ENCODE measurements at regions not wholly inside any gene's neighbourhood (a gene's known extent, or its start where the extent isn't known, plus 50 kb on each side); places are given as distances from the start of the nearest gene placed in this dataset.

DNA sequence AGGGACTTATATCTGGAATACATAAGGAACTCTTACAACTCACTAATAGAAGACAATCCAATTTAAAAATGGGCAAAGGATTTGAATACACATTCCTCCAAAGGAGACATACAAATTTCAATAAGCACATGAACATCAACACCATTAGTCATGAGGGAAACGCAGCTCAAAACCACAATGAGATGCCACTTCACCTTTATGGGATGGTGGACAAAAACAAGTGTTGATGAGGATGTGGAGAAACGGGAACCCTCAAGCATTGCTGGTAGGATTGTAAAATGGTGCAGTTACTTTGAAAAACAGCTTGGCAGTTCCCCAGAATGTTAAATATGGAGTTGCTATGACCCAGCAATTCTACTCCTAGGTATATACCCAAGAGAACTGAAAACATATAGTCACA, 72.7 kb upstream of the IER5L start:
- DNase-seq (ENCODE audit: low spot score): peak; percentile 3

GRCh38 chr9:129247285-129248153, 69.5 kb upstream of the IER5L start:
- Histone ChIP-seq H3K27ac (ENCODE audit: poor library complexity, severe bottlenecking) (no peak overlapping the region), H3K4me3 (ENCODE audit: severe bottlenecking) (no peak overlapping the region), H3K27me3 (ENCODE audit: insufficient read depth, poor library complexity, severe bottlenecking) (no peaks in the 10 kb centered on the region), H3K36me3 (ENCODE audit: low read depth) (no peaks in the 10 kb centered on the region), H3K4me1 (ENCODE audit: insufficient read depth, poor library complexity, severe bottlenecking) (no peaks in the 10 kb centered on the region), H3K9me3 (ENCODE audit: severe bottlenecking) (no peaks in the 10 kb centered on the region)
- DNase-seq (ENCODE audit: low spot score) (no peak), ATAC-seq (ENCODE audit: low read depth) (no peak)
- TF ChIP-seq, protein P1, sequence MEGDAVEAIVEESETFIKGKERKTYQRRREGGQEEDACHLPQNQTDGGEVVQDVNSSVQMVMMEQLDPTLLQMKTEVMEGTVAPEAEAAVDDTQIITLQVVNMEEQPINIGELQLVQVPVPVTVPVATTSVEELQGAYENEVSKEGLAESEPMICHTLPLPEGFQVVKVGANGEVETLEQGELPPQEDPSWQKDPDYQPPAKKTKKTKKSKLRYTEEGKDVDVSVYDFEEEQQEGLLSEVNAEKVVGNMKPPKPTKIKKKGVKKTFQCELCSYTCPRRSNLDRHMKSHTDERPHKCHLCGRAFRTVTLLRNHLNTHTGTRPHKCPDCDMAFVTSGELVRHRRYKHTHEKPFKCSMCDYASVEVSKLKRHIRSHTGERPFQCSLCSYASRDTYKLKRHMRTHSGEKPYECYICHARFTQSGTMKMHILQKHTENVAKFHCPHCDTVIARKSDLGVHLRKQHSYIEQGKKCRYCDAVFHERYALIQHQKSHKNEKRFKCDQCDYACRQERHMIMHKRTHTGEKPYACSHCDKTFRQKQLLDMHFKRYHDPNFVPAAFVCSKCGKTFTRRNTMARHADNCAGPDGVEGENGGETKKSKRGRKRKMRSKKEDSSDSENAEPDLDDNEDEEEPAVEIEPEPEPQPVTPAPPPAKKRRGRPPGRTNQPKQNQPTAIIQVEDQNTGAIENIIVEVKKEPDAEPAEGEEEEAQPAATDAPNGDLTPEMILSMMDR (IDR thresholded peaks at IDR 0.05; ENCODE audit: poor library complexity, severe bottlenecking): no peak

More for the DNA sequence above, 72.7 kb upstream of the IER5L start:
- no peaks in the 10 kb centered on the region for H3K36me3 ChIP-seq (ENCODE audit: low read depth)
- no peaks in the 10 kb centered on the region for H3K9me3 ChIP-seq (ENCODE audit: severe bottlenecking)
- TF ChIP-seq, protein P1 (IDR thresholded peaks at IDR 0.05; ENCODE audit: poor library complexity, severe bottlenecking): no peak
- no peak overlapping the region for H3K4me3 ChIP-seq (ENCODE audit: severe bottlenecking)
- H3K4me1 ChIP-seq (ENCODE audit: insufficient read depth, poor library complexity, severe bottlenecking): no peaks in the 10 kb centered on the region
- H3K27me3 ChIP-seq (ENCODE audit: insufficient read depth, poor library complexity, severe bottlenecking): no peaks in the 10 kb centered on the region
- H3K27ac ChIP-seq (ENCODE audit: poor library complexity, severe bottlenecking): no peak overlapping the region
- ATAC-seq (ENCODE audit: low read depth): no peak; the same call in 2 of the 3 replicates

- Histone ChIP-seq H3K36me3 (ENCODE audit: low read depth) (no peaks in the 10 kb centered on the region), H3K27me3 (ENCODE audit: insufficient read depth, poor library complexity, severe bottlenecking) (no peaks in the 10 kb centered on the region), H3K27ac (ENCODE audit: poor library complexity, severe bottlenecking) (no peak overlapping the region), H3K9me3 (ENCODE audit: severe bottlenecking) (no peaks in the 10 kb centered on the region), H3K4me1 (ENCODE audit: insufficient read depth, poor library complexity, severe bottlenecking) (no peaks in the 10 kb centered on the region), H3K4me3 (ENCODE audit: severe bottlenecking) (no peak overlapping the region)
- peak; percentile 46; the same call in 1 of the 3 replicates for ATAC-seq (ENCODE audit: low read depth)
- TF ChIP-seq, protein P1 (IDR thresholded peaks at IDR 0.05; ENCODE audit: poor library complexity, severe bottlenecking): no peak
- peak; percentile 22 for DNase-seq (ENCODE audit: low spot score)
Observed at GRCh38 chr9:129245276-129245675, 67.2 kb upstream of the IER5L start.

DNA sequence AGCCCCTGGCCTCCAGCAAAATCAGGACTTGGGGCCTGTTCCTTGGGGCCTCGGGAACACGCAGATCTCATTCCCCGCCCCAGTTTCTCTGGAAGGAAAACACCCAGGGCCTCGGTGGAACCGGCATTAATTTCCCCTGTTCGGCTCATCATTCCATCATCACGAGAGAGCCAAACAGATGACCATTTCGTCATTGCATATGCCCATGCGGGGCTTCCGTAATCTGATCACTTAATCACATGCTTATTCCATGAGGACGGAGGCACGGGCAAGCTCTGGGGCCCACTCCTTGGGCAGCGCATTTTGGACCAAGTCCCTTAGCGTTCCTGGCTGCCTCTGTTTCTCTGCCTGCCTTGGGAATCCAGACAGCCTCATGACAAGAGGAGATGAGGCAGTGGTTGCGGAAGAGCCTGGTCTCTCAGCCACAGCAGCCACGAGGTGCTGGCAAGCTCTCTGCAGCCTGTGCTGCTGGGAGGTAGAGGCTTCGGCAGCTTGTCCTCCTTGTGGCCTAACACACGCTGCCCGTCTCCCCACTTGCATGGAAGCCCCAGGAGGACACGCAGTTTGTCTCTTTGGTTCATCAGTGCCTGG, 65.0 kb upstream of the IER5L start:
- DNase-seq (ENCODE audit: low spot score) (peak; percentile 46), ATAC-seq (ENCODE audit: low read depth) (no peak)
- Histone ChIP-seq H3K27ac (ENCODE audit: poor library complexity, severe bottlenecking) (no peak overlapping the region), H3K36me3 (ENCODE audit: low read depth) (no peaks in the 10 kb centered on the region), H3K27me3 (ENCODE audit: insufficient read depth, poor library complexity, severe bottlenecking) (no peaks in the 10 kb centered on the region), H3K4me3 (ENCODE audit: severe bottlenecking) (no peak overlapping the region), H3K4me1 (ENCODE audit: insufficient read depth, poor library complexity, severe bottlenecking) (no peaks in the 10 kb centered on the region), H3K9me3 (ENCODE audit: severe bottlenecking) (no peaks in the 10 kb centered on the region)
- TF ChIP-seq, protein P1 (IDR thresholded peaks at IDR 0.05; ENCODE audit: poor library complexity, severe bottlenecking): no peak

All from RWPE2 (cell line).